ENCODE measurements at regions not wholly inside any gene's neighbourhood (a gene's known extent, or its start where the extent isn't known, plus 50 kb on each side); places are given as distances from the start of the nearest gene placed in this dataset.

DNA sequence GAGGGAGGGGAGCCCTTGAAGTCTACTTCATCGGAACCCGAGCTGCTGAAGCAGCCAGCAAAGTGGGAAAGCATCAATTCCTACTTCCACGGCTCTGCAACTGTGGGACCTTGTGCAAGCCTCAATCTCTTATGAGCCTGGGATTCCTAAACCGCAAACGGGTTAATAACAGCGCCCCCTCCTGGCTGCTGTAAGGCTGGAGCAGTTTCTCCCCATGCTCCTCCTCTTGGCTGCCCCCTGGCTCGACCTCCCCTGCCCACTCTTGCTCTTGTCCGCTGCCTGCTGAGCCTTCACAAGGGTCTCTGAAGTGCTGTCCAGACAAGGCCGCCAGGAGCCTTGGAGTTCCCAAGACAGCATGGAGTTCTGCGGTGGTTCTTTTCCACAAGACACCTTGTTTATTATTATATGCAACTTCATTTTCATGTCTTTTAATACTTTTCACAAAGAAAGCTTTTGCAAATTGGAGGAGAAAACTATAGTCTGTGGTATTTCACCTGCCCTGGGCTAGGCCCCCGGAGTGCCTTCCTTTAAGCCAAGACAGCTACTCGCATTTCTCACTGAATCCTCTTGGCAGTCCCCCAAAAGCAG is 157.2 kb downstream of the DDX1 start (continued):
- TF ChIP-seq, protein P1, sequence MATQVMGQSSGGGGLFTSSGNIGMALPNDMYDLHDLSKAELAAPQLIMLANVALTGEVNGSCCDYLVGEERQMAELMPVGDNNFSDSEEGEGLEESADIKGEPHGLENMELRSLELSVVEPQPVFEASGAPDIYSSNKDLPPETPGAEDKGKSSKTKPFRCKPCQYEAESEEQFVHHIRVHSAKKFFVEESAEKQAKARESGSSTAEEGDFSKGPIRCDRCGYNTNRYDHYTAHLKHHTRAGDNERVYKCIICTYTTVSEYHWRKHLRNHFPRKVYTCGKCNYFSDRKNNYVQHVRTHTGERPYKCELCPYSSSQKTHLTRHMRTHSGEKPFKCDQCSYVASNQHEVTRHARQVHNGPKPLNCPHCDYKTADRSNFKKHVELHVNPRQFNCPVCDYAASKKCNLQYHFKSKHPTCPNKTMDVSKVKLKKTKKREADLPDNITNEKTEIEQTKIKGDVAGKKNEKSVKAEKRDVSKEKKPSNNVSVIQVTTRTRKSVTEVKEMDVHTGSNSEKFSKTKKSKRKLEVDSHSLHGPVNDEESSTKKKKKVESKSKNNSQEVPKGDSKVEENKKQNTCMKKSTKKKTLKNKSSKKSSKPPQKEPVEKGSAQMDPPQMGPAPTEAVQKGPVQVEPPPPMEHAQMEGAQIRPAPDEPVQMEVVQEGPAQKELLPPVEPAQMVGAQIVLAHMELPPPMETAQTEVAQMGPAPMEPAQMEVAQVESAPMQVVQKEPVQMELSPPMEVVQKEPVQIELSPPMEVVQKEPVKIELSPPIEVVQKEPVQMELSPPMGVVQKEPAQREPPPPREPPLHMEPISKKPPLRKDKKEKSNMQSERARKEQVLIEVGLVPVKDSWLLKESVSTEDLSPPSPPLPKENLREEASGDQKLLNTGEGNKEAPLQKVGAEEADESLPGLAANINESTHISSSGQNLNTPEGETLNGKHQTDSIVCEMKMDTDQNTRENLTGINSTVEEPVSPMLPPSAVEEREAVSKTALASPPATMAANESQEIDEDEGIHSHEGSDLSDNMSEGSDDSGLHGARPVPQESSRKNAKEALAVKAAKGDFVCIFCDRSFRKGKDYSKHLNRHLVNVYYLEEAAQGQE (IDR thresholded peaks at IDR 0.05): no peak

DNA sequence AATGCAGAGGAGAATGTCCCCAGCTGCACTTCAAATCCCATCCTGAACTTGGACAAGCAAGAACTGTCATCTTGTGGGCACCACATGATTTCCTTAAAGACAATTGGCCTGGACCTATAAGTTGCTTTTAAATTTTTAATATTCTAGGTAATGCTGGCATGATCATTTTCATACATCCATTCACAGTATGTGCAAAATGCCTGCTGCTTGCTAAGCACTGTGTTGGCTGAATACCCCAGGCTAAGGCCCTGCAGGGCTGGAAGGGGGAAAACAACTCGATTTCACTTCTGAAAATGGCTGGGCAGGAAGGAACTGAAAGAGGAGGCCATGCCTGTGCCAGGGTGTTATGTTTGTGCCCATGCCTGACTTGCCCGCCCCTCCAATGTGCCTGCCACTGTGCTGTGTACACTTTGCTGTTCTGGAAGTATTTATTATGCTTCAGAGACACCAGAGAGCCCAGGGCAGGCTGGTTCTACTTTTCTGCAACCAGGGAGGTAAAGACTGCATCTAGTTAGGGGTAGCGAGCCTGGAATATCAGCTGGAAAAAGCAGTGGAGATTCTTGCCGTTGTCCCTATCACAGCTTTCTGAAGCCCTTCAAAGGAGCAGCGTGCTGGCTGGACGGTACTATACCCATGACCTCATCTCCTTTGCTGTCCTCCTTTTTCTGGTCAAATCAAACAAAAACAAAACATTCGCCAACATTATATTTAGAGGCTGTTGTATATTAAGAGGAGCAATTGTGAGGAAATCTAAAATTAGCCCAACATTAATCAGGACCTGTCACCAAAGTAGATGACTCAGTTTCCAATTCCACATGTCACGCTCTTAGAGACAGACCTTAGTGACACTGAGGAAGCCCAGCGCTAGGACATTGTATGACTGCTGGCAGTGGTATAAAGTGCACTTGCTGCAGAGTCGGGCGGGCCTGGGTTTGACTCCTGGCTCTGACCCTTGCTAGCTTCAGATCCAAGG is 158.1 kb downstream of the DDX1 start:
- no peaks in the 10 kb centered on the region for H3K9me3 ChIP-seq
- no peak; a peak in 2 of 6 replicates for ATAC-seq
- CTCF ChIA-PET: interaction anchor here (0.9 to 2.8 kb wide), 13 partner anchors 10 to 121 kb away, joined by 3 to 21 read pairs (median 4); no protein-coding TSS in a partner anchor

DNA sequence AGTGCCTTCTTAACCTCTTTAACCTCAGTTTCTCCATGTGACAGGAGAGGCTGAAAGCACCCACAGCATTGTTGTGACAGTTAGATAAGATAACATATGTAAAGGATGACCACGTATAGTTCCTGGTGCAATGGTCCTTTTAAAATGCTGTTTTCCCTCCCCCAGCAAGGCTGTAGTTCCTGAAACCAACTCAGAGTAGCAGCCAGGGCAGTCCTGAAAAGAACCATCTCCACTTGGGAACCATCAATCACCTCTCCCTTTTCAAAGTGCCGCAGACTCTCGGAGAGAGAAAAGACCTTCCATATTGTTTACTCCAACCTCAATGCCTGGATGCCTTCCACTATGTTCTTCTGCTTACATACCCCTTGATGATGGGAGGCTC is 158.8 kb downstream of the DDX1 start:
- ATAC-seq (no peak), FAIRE-seq (no peak), DNase-seq (ENCODE audit: low read depth in 1 of 2, low spot score in 1 of 2) (no peak)
- Histone ChIP-seq H3K9me3 (no peaks in the 10 kb centered on the region), H3K4me2 (no peak overlapping the region), H3K4me3 (no peak overlapping the region), H3K4me1 (no peaks in the 10 kb centered on the region), H3K27ac (no peak overlapping the region)
- TF ChIP-seq, protein P2, sequence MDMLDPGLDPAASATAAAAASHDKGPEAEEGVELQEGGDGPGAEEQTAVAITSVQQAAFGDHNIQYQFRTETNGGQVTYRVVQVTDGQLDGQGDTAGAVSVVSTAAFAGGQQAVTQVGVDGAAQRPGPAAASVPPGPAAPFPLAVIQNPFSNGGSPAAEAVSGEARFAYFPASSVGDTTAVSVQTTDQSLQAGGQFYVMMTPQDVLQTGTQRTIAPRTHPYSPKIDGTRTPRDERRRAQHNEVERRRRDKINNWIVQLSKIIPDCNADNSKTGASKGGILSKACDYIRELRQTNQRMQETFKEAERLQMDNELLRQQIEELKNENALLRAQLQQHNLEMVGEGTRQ (IDR thresholded peaks at IDR 0.05): no peak
- TF ChIP-seq POLR2AphosphoS2 (conservative IDR thresholded peaks at IDR 0.05; ENCODE audit: low read length) (no peak), POLR2A (IDR thresholded peaks at IDR 0.05; ENCODE audit: low read length) (no peak), CBX8 (IDR thresholded peaks at IDR 0.05) (no peak)
- WGBS (ENCODE audit: missing lambda C conversion rate): 71% methylated on average over 3 of the region's 3 CpGs
- CTCF ChIA-PET: interaction anchor here (1.5 to 1.8 kb wide), 2 partner anchors 110 to 114 kb away, joined by 5 to 6 read pairs; no protein-coding TSS in a partner anchor
- POLR2A ChIA-PET: no interaction called here

More for the DNA sequence above, 158.1 kb downstream of the DDX1 start:
- H3K4me3 ChIP-seq: no peak overlapping the region
- TF ChIP-seq MAZ (IDR thresholded peaks at IDR 0.05; ENCODE audit: borderline replicate concordance, low read depth, low read length) (no peak), CBX2 (IDR thresholded peaks at IDR 0.05; ENCODE audit: borderline replicate concordance, low read depth) (no peak), FOSB (CRISPR knock-in tag; IDR thresholded peaks at IDR 0.05) (no peak), POLR2A (IDR thresholded peaks at IDR 0.05; ENCODE audit: low read length) (no peak), MYC (IDR thresholded peaks at IDR 0.05; ENCODE audit: borderline replicate concordance, low read length) (no peak), BHLHE40 (IDR thresholded peaks at IDR 0.05; ENCODE audit: low read depth, low read length) (no peak), EHMT2 (IDR thresholded peaks at IDR 0.05; ENCODE audit: low read depth) (no peak), PHF8 (IDR thresholded peaks at IDR 0.05; ENCODE audit: borderline replicate concordance, low read depth) (no peak), ZSCAN20 (CRISPR knock-in tag; IDR thresholded peaks at IDR 0.05) (no peak), TFCP2L1 (CRISPR knock-in tag; IDR thresholded peaks at IDR 0.05) (no peak), TP53 (CRISPR knock-in tag; IDR thresholded peaks at IDR 0.05) (no peak)
- TF ChIP-seq, protein P1 (IDR thresholded peaks at IDR 0.05): no peak
- no peak overlapping the region for H3K27ac ChIP-seq
- no peaks in the 10 kb centered on the region for H3K4me1 ChIP-seq
- DNase-seq (ENCODE audit: low read depth in 1 of 2, low spot score in 1 of 2): no peak
- no peak for FAIRE-seq
- 74% methylated on average over 11 of the region's 11 CpGs for WGBS (ENCODE audit: missing lambda C conversion rate)
- POLR2A ChIA-PET: no interaction called here
- no peak overlapping the region for H3K4me2 ChIP-seq

All from A549 (cell line).